ENCODE measurements at regions not wholly inside any gene's neighbourhood (a gene's known extent, or its start where the extent isn't known, plus 50 kb on each side); places are given as distances from the start of the nearest gene placed in this dataset.

GRCh38 chr5:173790177-173790719 is 97.9 kb upstream of the CPEB4 start:
- H3K4me1 Mint-ChIP-seq = peaks cover 0 to 26% (median 5%) of the 10 kb centered on the region in 4 donors
- H3K4me3 Mint-ChIP-seq = no peak overlapping the region
- POLR2A ChIA-PET = no interaction called here
- H3K36me3 Mint-ChIP-seq = no peaks in the 10 kb centered on the region
- DNase-seq = no peak
- H3K27ac Mint-ChIP-seq = no peak overlapping the region
- H3K27me3 Mint-ChIP-seq = no peaks in the 10 kb centered on the region
- no peaks in the 10 kb centered on the region for H3K9me3 Mint-ChIP-seq
- ATAC-seq = no peak

DNA sequence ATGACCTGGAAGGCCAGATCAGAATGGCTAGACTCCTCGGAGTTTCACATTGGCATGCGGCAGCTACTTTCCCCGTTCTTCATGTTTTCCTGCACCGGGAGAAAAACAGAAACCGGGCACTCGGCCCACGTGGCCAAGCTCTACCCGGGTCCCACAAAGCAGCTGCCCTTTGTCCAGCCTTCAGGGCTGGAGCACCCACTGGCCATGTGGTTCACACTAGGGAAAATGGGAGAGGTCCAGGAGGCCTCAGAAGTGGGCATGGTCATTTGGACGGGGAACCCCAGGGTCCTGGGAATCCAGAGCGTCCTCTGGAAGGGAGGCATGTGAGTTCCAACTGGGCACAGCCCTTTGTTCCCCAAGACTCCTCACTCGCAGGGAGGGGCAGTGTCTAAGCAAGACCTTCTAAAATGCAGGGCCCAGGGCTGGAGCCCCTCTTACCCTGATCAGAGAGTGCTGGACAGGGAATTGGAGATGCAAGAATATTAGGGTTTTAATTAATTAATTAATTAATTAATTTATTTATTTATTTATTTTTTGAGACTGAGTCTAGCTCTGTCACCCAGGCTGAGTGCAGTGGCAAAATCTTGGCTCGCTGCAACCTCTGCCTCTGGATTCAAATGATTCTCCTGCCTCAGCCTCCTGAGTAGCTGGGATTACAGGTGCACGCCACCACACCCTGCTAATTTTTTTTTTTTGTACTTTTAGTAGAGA is 97.2 kb upstream of the CPEB4 start:
- Mint-ChIP-seq H3K4me3 (no peak overlapping the region), H3K27ac (no peak overlapping the region), H3K9me3 (no peaks in the 10 kb centered on the region), H3K4me1 (peaks cover 0 to 19% (median 3%) of the 10 kb centered on the region in 4 donors), H3K36me3 (no peaks in the 10 kb centered on the region), H3K27me3 (no peaks in the 10 kb centered on the region)
- no peak for DNase-seq
- POLR2A ChIA-PET = no interaction called here
- ATAC-seq = no peak

- Mint-ChIP-seq H3K27ac (no peak overlapping the region), H3K27me3 (no peaks in the 10 kb centered on the region), H3K9me3 (no peaks in the 10 kb centered on the region), H3K4me1 (peaks cover 0 to 10% (median 2%) of the 10 kb centered on the region in 4 donors), H3K4me3 (no peak overlapping the region), H3K36me3 (no peaks in the 10 kb centered on the region)
- POLR2A ChIA-PET = no interaction called here
- DNase-seq = no peak
- no peak for ATAC-seq
Measured at GRCh38 chr5:173791878-173792277, 96.3 kb upstream of the CPEB4 start.

GRCh38 chr5:173792781-173793547 is 95.2 kb upstream of the CPEB4 start:
- H3K36me3 Mint-ChIP-seq = no peaks in the 10 kb centered on the region
- no peaks in the 10 kb centered on the region for H3K27me3 Mint-ChIP-seq
- H3K9me3 Mint-ChIP-seq = no peaks in the 10 kb centered on the region
- no peak for DNase-seq
- no peak overlapping the region for H3K4me3 Mint-ChIP-seq
- ATAC-seq = no peak
- H3K4me1 Mint-ChIP-seq = peaks cover 0 to 8% (median under 1%) of the 10 kb centered on the region in 4 donors
- POLR2A ChIA-PET = no interaction called here
- H3K27ac Mint-ChIP-seq = no peak overlapping the region

- Mint-ChIP-seq H3K27me3 (peaks cover 0 to 4% (median 0%) of the 10 kb centered on the region in 5 donors), H3K9me3 (no peaks in the 10 kb centered on the region), H3K27ac (no peak overlapping the region), H3K36me3 (no peaks in the 10 kb centered on the region), H3K4me1 (peaks cover 0 to 5% (median under 1%) of the 10 kb centered on the region in 4 donors), H3K4me3 (no peak overlapping the region)
- POLR2A ChIA-PET = no interaction called here
- DNase-seq (no peak), ATAC-seq (no peak)
Measured at GRCh38 chr5:173793648-173794548, 94.3 kb upstream of the CPEB4 start.

- H3K36me3 Mint-ChIP-seq = no peaks in the 10 kb centered on the region
- peaks cover 0 to 2% (median under 1%) of the 10 kb centered on the region in 4 donors for H3K4me1 Mint-ChIP-seq
- no peaks in the 10 kb centered on the region for H3K9me3 Mint-ChIP-seq
- H3K27ac Mint-ChIP-seq = no peak overlapping the region
- H3K4me3 Mint-ChIP-seq = no peak overlapping the region
- ATAC-seq = no peak
- POLR2A ChIA-PET = no interaction called here
- H3K27me3 Mint-ChIP-seq = peaks cover 0 to 8% (median 0%) of the 10 kb centered on the region in 5 donors
- DNase-seq = no peak
Measured at GRCh38 chr5:173794901-173795416, 93.2 kb upstream of the CPEB4 start.

DNA sequence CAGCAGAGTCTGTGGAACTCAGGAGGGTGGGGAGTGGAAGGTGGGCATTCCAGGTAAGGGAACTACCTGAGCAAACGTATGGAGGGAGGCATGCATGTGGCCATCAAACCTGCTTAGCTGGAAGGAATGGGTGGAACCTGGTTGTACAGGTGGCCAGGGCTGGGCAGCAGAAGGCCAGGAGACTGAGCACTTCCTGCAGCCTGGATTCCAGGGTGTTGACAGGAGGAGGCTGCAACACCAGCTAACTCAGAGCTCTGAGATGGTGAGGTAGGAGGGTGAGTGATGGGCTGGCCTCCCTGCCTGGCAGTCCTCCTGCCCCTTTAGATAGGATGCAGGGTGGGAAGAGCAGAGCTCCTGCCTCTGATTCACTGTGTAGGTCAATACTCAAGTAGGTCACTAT is 92.5 kb upstream of the CPEB4 start:
- Mint-ChIP-seq H3K4me1 (peaks cover 0 to 2% (median under 1%) of the 10 kb centered on the region in 4 donors), H3K27me3 (peaks cover 0 to 8% (median 0%) of the 10 kb centered on the region in 5 donors), H3K27ac (no peak overlapping the region), H3K36me3 (no peaks in the 10 kb centered on the region), H3K9me3 (no peaks in the 10 kb centered on the region), H3K4me3 (no peak overlapping the region)
- no peak for ATAC-seq
- DNase-seq = no peak
- POLR2A ChIA-PET = no interaction called here

- no peaks in the 10 kb centered on the region for H3K9me3 Mint-ChIP-seq
- ATAC-seq (no peak), DNase-seq (no peak)
- H3K4me3 Mint-ChIP-seq = no peak overlapping the region
- H3K27me3 Mint-ChIP-seq = peaks cover 0 to 8% (median 0%) of the 10 kb centered on the region in 5 donors
- no peak overlapping the region for H3K27ac Mint-ChIP-seq
- H3K36me3 Mint-ChIP-seq = no peaks in the 10 kb centered on the region
- H3K4me1 Mint-ChIP-seq = peaks cover 0 to 2% (median under 1%) of the 10 kb centered on the region in 4 donors
- POLR2A ChIA-PET = no interaction called here
Measured at GRCh38 chr5:173796721-173797495, 91.2 kb upstream of the CPEB4 start.

DNA sequence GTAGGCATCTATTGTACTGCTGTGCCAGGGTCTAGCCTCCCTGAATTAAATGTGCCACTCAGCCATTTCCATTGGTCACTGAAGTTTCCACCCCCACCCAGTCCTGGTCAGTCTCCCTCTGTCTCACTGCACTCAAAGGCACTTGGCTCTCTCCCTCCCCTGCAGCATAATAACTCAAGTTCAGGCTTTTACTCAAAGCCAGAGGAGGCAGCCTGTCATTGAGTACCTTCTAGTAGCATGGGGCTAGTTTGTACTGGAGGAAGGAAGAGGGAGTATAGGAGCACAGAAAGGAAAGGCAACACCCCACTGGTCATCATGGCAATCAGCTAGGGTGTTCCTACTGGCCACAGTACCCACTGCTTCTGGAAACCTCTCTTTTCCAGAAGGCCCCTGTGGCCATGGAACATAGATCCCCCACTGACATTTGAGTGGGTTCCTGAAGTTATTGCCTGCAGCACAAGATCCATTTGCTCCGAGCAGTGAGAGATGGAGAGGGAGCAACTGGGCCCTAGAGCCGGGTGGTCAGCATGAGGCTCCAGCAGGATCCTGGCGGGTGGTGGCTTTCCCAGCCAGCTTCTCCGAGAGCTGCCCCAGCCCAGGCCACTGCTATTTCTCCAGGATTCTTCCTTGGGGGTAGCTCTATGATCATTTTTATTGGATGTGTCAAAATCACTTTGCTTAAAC is 89.9 kb upstream of the CPEB4 start:
- no peaks in the 10 kb centered on the region for H3K36me3 Mint-ChIP-seq
- no peaks in the 10 kb centered on the region for H3K9me3 Mint-ChIP-seq
- DNase-seq (no peak), ATAC-seq (no peak)
- H3K4me3 Mint-ChIP-seq = no peak overlapping the region
- POLR2A ChIA-PET = no interaction called here
- H3K4me1 Mint-ChIP-seq = peaks cover 0 to 2% (median under 1%) of the 10 kb centered on the region in 4 donors
- peaks cover 0 to 8% (median under 1%) of the 10 kb centered on the region in 5 donors for H3K27me3 Mint-ChIP-seq
- no peak overlapping the region for H3K27ac Mint-ChIP-seq

- H3K4me3 Mint-ChIP-seq = no peak overlapping the region
- DNase-seq (no peak), ATAC-seq (no peak)
- H3K27me3 Mint-ChIP-seq = peaks cover 0 to 8% (median 2%) of the 10 kb centered on the region in 5 donors
- no peaks in the 10 kb centered on the region for H3K36me3 Mint-ChIP-seq
- no peaks in the 10 kb centered on the region for H3K4me1 Mint-ChIP-seq
- H3K9me3 Mint-ChIP-seq = peaks cover 0 to 6% (median 3%) of the 10 kb centered on the region in 9 donors
- POLR2A ChIA-PET = no interaction called here
- H3K27ac Mint-ChIP-seq = no peak overlapping the region
Measured at GRCh38 chr5:173800340-173800739, 87.8 kb upstream of the CPEB4 start.

- Mint-ChIP-seq H3K4me3 (no peak overlapping the region), H3K27ac (no peak overlapping the region), H3K27me3 (peaks cover 0 to 8% (median 2%) of the 10 kb centered on the region in 5 donors), H3K4me1 (no peaks in the 10 kb centered on the region), H3K9me3 (peaks cover 0 to 6% (median 3%) of the 10 kb centered on the region in 9 donors), H3K36me3 (no peaks in the 10 kb centered on the region)
- ATAC-seq (no peak), DNase-seq (no peak)
- POLR2A ChIA-PET = no interaction called here
Measured at GRCh38 chr5:173801006-173801405, 87.1 kb upstream of the CPEB4 start.

All from naive thymus-derived CD8-positive, alpha-beta T cell (primary cell).